IMR-90 (cell line): ENCODE measurements at regions not wholly inside any gene's neighbourhood (a gene's known extent, or its start where the extent isn't known, plus 50 kb on each side); places are given as distances from the start of the nearest gene placed in this dataset.
"Not testable (repeated sequence)": the region's sequence is repeated elsewhere in the genome, so short reads cannot be mapped to it uniquely, and the experiment has no call there.

ENCODE experiments used
- ATAC-seq: fragments of 200-7000 bp; cut with Tn5 transposase; 2 replicates; pipeline ENCODE4 v1.9.1; 2020; ENCODE audit warnings: low read depth, mild to moderate bottlenecking, moderate library complexity
- BruUV-seq: library from RNA; stranded (reverse); fragments of 400-500 nt; replicated peaks from 2 replicates; lab custom pipeline; 2021; lab: Mats Ljungman, UMichigan
- CTCF ChIA-PET: fragments of 300-600 bp; formaldehyde crosslinking; extraction: SDS; loops from one replicate; lab custom pipeline; 2021; ENCODE audit warnings: antibody characterized with exemption; lab: Yijun Ruan, JAX
- POLR2A ChIA-PET: fragments of 300-600 bp; sonication (Branson Sonifier 250); formaldehyde crosslinking; loops from one replicate; lab custom pipeline; 2022; ENCODE audit warnings: antibody characterized with exemption; ENCODE audit not compliant: unreplicated experiment; lab: Charles Lee
- DNase-seq: peaks from one replicate; pipeline ENCODE4 v3.0.0; 2013
- H2AFZ ChIP-seq: replicated peaks from 2 replicates; pipeline ENCODE3; 2013; ENCODE audit warnings: low read length, mild to moderate bottlenecking; ENCODE audit not compliant: poor library complexity
- H2AK5ac ChIP-seq: 2 replicates; pipeline ENCODE4 v1.6.1; 2013; ENCODE audit warnings: low read depth, low read length, inconsistent platforms
- H2AK9ac ChIP-seq: replicated peaks from 2 replicates; pipeline ENCODE3; 2013; ENCODE audit warnings: mild to moderate bottlenecking, low read depth, low read length, moderate library complexity; ENCODE audit not compliant: poor library complexity
- H2BK120ac ChIP-seq: 2 replicates; pipeline ENCODE4 v1.6.1; 2013; ENCODE audit warnings: low read depth, low read length, inconsistent platforms
- H2BK15ac ChIP-seq: 3 replicates; pipeline ENCODE4 v1.6.1; 2013; ENCODE audit warnings: low read depth, low read length, inconsistent platforms
- H2BK20ac ChIP-seq: 2 replicates; pipeline ENCODE4 v1.6.1; 2013; ENCODE audit warnings: low read depth, mild to moderate bottlenecking, inconsistent platforms, low read length, moderate library complexity
- H2BK5ac ChIP-seq: 2 replicates; pipeline ENCODE4 v1.6.1; 2013; ENCODE audit warnings: mild to moderate bottlenecking, low read depth, low read length, inconsistent platforms; ENCODE audit not compliant: poor library complexity, severe bottlenecking
- H3K14ac ChIP-seq: replicated peaks from 2 replicates; pipeline ENCODE4 v1.6.1; 2013; ENCODE audit warnings: low read depth, low read length, inconsistent platforms
- H3K18ac ChIP-seq: 2 replicates; pipeline ENCODE4 v1.6.1; 2013; ENCODE audit warnings: low read depth, low read length, control low read depth
- H3K23ac ChIP-seq: 2 replicates; pipeline ENCODE4 v1.6.1; 2013; ENCODE audit warnings: low read depth, low read length, inconsistent platforms
- H3K27ac ChIP-seq: 2 replicates; pipeline ENCODE4 v1.5.1; 2013; ENCODE audit warnings: mild to moderate bottlenecking, control low read depth, low read length; ENCODE audit not compliant: insufficient read depth
- H3K27me3 ChIP-seq: 2 replicates; pipeline ENCODE4 v1.6.1; 2013; ENCODE audit warnings: low read length; ENCODE audit not compliant: control insufficient read depth, insufficient read depth
- H3K36me3 ChIP-seq: 2 replicates; pipeline ENCODE4 v1.6.1; 2013; ENCODE audit warnings: low read length, mixed read lengths; ENCODE audit not compliant: control insufficient read depth, insufficient read depth
- H3K4ac ChIP-seq: 2 replicates; pipeline ENCODE4 v1.6.1; 2013; ENCODE audit warnings: low read depth, low read length, inconsistent platforms
- H3K4me1 ChIP-seq: 2 replicates; pipeline ENCODE4 v1.6.1; 2013; ENCODE audit warnings: low read length, mixed read lengths; ENCODE audit not compliant: control insufficient read depth, insufficient read depth
- H3K4me2 ChIP-seq: 2 replicates; pipeline ENCODE4 v1.6.1; 2013; ENCODE audit warnings: low read depth, mild to moderate bottlenecking, control low read depth, low read length, moderate library complexity
- H3K4me3 ChIP-seq: 2 replicates; pipeline ENCODE4 v1.5.1; 2013; ENCODE audit warnings: low read depth, mild to moderate bottlenecking, control low read depth, low read length, moderate library complexity; ENCODE audit not compliant: insufficient read depth
- H3K56ac ChIP-seq: 2 replicates; pipeline ENCODE4 v1.6.1; 2013; ENCODE audit warnings: low read length, inconsistent platforms; ENCODE audit not compliant: insufficient read depth; ENCODE audit errors: extremely low read depth
- H3K79me1 ChIP-seq, 2 experiments: 2 replicates each; pipeline ENCODE4 v1.6.1; 2013; ENCODE audit warnings: low read length in 2 of 2, inconsistent platforms in 1 of 2, low read depth in 1 of 2
- H3K9ac ChIP-seq: 2 replicates; pipeline ENCODE4 v1.6.1; 2013; ENCODE audit warnings: low read depth, low read length, control low read depth
- H3K9me1 ChIP-seq: 2 replicates; pipeline ENCODE4 v1.6.1; 2013; ENCODE audit warnings: low read length, inconsistent platforms; ENCODE audit not compliant: insufficient read depth
- H3K9me3 ChIP-seq: 2 replicates; pipeline ENCODE4 v1.6.1; 2013; ENCODE audit warnings: low read length; ENCODE audit not compliant: control insufficient read depth, insufficient read depth
- H4K20me1 ChIP-seq: 2 replicates; pipeline ENCODE4 v1.6.1; 2013; ENCODE audit warnings: low read length, inconsistent platforms; ENCODE audit not compliant: insufficient read depth
- H4K5ac ChIP-seq: 2 replicates; pipeline ENCODE4 v1.6.1; 2013; ENCODE audit warnings: mild to moderate bottlenecking, low read depth, low read length, control low read depth
- H4K8ac ChIP-seq, 2 experiments: 2 replicates each; pipeline ENCODE4 v1.6.1; 2013; ENCODE audit warnings: low read depth in 2 of 2, low read length in 2 of 2, control low read depth in 1 of 2, inconsistent platforms in 1 of 2
- H4K91ac ChIP-seq: 2 replicates; pipeline ENCODE4 v1.6.1; 2013; ENCODE audit warnings: low read depth, low read length, inconsistent platforms; ENCODE audit not compliant: insufficient read depth
- WGBS, 2 experiments: methylation state at CpG; one replicate each; pipeline versions ENCODE4 v1.1.5 to v1.1.7; 2013; ENCODE audit warnings: missing lambda C conversion rate in 2 of 2; ENCODE audit not compliant: insufficient read length in 1 of 2; ENCODE audit errors: extremely low coverage in 2 of 2; 5-methylcytosine and 5-hydroxymethylcytosine counted together
- dilution Hi-C: fragments of 300-500 bp; cut with HindIII; formaldehyde crosslinking; loops from one replicate; pipeline ENCODE4 v1.14.3; 2018; ENCODE audit warnings: low sequenced_read_pairs; ENCODE audit not compliant: unreplicated experiment
- in situ Hi-C: fragments of 300-500 bp; cut with MboI; formaldehyde crosslinking; loops from 3 replicates; pipeline ENCODE4 v1.14.3; 2019; ENCODE audit warnings: low sequenced_read_pairs, inconsistent platforms, mixed read lengths
- intact Hi-C: fragments of 100-400 bp; cut with micrococcal nuclease; formaldehyde crosslinking; loops from 2 replicates; pipeline ENCODE4 v1.10.0; 2022

GRCh38 chr2:131856202-131856601 lies 305.6 kb downstream of the ANKRD30BL start:
- H4K91ac ChIP-seq, H3K27me3 ChIP-seq, ATAC-seq, H2BK15ac ChIP-seq, H3K36me3 ChIP-seq, H3K14ac ChIP-seq, H4K8ac ChIP-seq, H3K23ac ChIP-seq, H3K4me3 ChIP-seq, dilution Hi-C loops, H4K5ac ChIP-seq, H3K56ac ChIP-seq, H3K9ac ChIP-seq, H2AK9ac ChIP-seq, H2AFZ ChIP-seq, H3K9me1 ChIP-seq, BruUV-seq, H3K4me2 ChIP-seq, DNase-seq, H3K79me1 ChIP-seq, H3K4ac ChIP-seq, POLR2A ChIA-PET, H3K27ac ChIP-seq, H2BK120ac ChIP-seq, H4K20me1 ChIP-seq, H3K4me1 ChIP-seq, H2AK5ac ChIP-seq, in situ Hi-C loops, H2BK20ac ChIP-seq, CTCF ChIA-PET, H2BK5ac ChIP-seq, H3K18ac ChIP-seq, H3K9me3 ChIP-seq: not testable (repeated sequence)
- WGBS, 2 experiments: no CpG with 5 or more reads among the region's 1 CpG
- intact Hi-C loops: loop anchor here (5.0 to 10.0 kb wide), 2 partner anchors 291 to 1989 kb away; no protein-coding TSS in a partner anchor
